VCaP (cell line): ENCODE measurements at regions not wholly inside any gene's neighbourhood (a gene's known extent, or its start where the extent isn't known, plus 50 kb on each side); places are given as distances from the start of the nearest gene placed in this dataset.

Experiments
- H3K27ac ChIP-seq: fragments of 450-650 bp; 2 replicates; pipeline ENCODE4 v1.5.1; 2017
- CTCF ChIP-seq: fragments of 450-650 bp; conservative IDR thresholded peaks from 2 replicates; pipeline ENCODE4 v1.5.1; 2017; ENCODE audit warnings: mild to moderate bottlenecking, moderate library complexity

GRCh38 chr2:56475191-56475590 is 291.4 kb downstream of the CCDC85A start:
- no peak for TF ChIP-seq CTCF
- no peak overlapping the region for H3K27ac ChIP-seq

GRCh38 chr2:56476509-56477071 is 292.8 kb downstream of the CCDC85A start:
- no peak overlapping the region for H3K27ac ChIP-seq
- TF ChIP-seq CTCF: no peak

- TF ChIP-seq CTCF: no peak
- H3K27ac ChIP-seq: no peak overlapping the region
Measured at GRCh38 chr2:56478027-56478426, 294.2 kb downstream of the CCDC85A start.

GRCh38 chr2:56483081-56483480 is 299.3 kb downstream of the CCDC85A start:
- no peak for TF ChIP-seq CTCF
- no peak overlapping the region for H3K27ac ChIP-seq

GRCh38 chr2:56484906-56485305 is 301.1 kb downstream of the CCDC85A start:
- TF ChIP-seq CTCF: no peak
- no peak overlapping the region for H3K27ac ChIP-seq

GRCh38 chr2:56500317-56500716 is 316.5 kb downstream of the CCDC85A start:
- H3K27ac ChIP-seq: no peak overlapping the region
- no peak for TF ChIP-seq CTCF

GRCh38 chr2:56502616-56503015 is 318.8 kb downstream of the CCDC85A start:
- TF ChIP-seq CTCF: no peak
- no peak overlapping the region for H3K27ac ChIP-seq
